GM12878 (cell line): ENCODE measurements at regions not wholly inside any gene's neighbourhood (a gene's known extent, or its start where the extent isn't known, plus 50 kb on each side); places are given as distances from the start of the nearest gene placed in this dataset.

ENCODE experiments used
- ATAC-seq: fragments of 200-7000 bp; cut with Tn5 transposase; 3 replicates; pipeline ENCODE4 v1.9.1; 2020; ENCODE audit warnings: mild to moderate bottlenecking, moderate library complexity
- BruUV-seq: library from RNA; stranded (reverse); fragments of 400-500 nt; replicated peaks from 2 replicates; lab custom pipeline; 2021; lab: Mats Ljungman, UMichigan
- CTCF ChIA-PET: fragments of 300-600 bp; sonication (Branson Sonifier 250); formaldehyde crosslinking; extraction: SDS; loops from one replicate; lab custom pipeline; 2021; ENCODE audit warnings: inconsistent platforms; lab: Yijun Ruan, JAX
- POLR2A ChIA-PET: fragments of 350-600 bp; formaldehyde crosslinking; extraction: SDS; loops from one replicate; lab custom pipeline; 2021; ENCODE audit warnings: inconsistent platforms; lab: Charles Lee
- RAD21 ChIA-PET: fragments of 300-600 bp; sonication (Branson Sonifier 250); formaldehyde crosslinking; loops from one replicate; lab custom pipeline; 2023; ENCODE audit warnings: antibody characterized with exemption; ENCODE audit not compliant: unreplicated experiment; lab: Charles Lee
- SMC1A ChIA-PET: fragments of 300-600 bp; sonication (Branson Sonifier 250); formaldehyde crosslinking; loops from one replicate; lab custom pipeline; 2023; ENCODE audit not compliant: unreplicated experiment, uncharacterized antibody; lab: Charles Lee
- DNase-seq: peaks from one replicate; pipeline ENCODE4 v3.0.0-alpha.2; 2011; ENCODE audit warnings: low read depth, low spot score
- FAIRE-seq: peaks from 3 replicates; lab custom pipeline; 2011; peaks lifted over from hg19 to GRCh38; lab: Jason Lieb, UNC
- H2AFZ ChIP-seq: 2 replicates; pipeline ENCODE4 v1.6.0; 2011; ENCODE audit warnings: low read depth, low read length, control low read depth; ENCODE audit not compliant: control insufficient read depth
- H3K27ac ChIP-seq: 2 replicates; pipeline ENCODE4 v1.5.1; 2011; ENCODE audit warnings: control low read depth; ENCODE audit not compliant: control insufficient read depth, insufficient read depth
- H3K27me3 ChIP-seq, 2 experiments: replicated peaks in 1 of 2; 2 replicates each; pipeline versions ENCODE4 v1.6.0 to v1.6.1; 2011; ENCODE audit warnings: low read length in 1 of 2; ENCODE audit not compliant: control insufficient read depth in 2 of 2, insufficient read depth in 2 of 2
- H3K36me3 ChIP-seq, 2 experiments: 2 replicates each; pipeline ENCODE4 v1.5.1; 2011; ENCODE audit warnings: low read length in 1 of 2; ENCODE audit not compliant: control insufficient read depth in 2 of 2, insufficient read depth in 2 of 2
- H3K4me1 ChIP-seq: 2 replicates; pipeline ENCODE4 v1.6.1; 2011; ENCODE audit warnings: mild to moderate bottlenecking, low read length, moderate library complexity, mixed read lengths; ENCODE audit not compliant: control insufficient read depth, insufficient read depth
- H3K4me2 ChIP-seq: 2 replicates; pipeline ENCODE4 v1.6.0; 2011; ENCODE audit warnings: control low read depth; ENCODE audit not compliant: control insufficient read depth, insufficient read depth
- H3K4me3 ChIP-seq: fragments of 200-600 bp; sonication (generic); 2 replicates; pipeline ENCODE4 v1.5.1; 2016
- H3K79me2 ChIP-seq: 2 replicates; pipeline ENCODE4 v1.6.0; 2011; ENCODE audit warnings: low read length; ENCODE audit not compliant: control insufficient read depth, insufficient read depth
- H3K9ac ChIP-seq: 2 replicates; pipeline ENCODE4 v1.8.0; 2011; ENCODE audit warnings: low read length, control low read depth, mixed read lengths; ENCODE audit not compliant: control insufficient read depth, insufficient read depth
- H3K9me3 ChIP-seq: replicated peaks from 3 replicates; pipeline ENCODE4 v1.5.1; 2011; ENCODE audit warnings: mild to moderate bottlenecking, low read length; ENCODE audit not compliant: control insufficient read depth, insufficient read depth
- H4K20me1 ChIP-seq: 2 replicates; pipeline ENCODE4 v1.6.0; 2011; ENCODE audit not compliant: control insufficient read depth, insufficient read depth
- MEF2B ChIP-seq: fragments of 450-650 bp; IDR thresholded peaks from 2 replicates; pipeline ENCODE4 v1.6.1; 2018; ENCODE audit warnings: mild to moderate bottlenecking, moderate library complexity; ENCODE audit not compliant: partially characterized antibody, poor library complexity, severe bottlenecking
- NFYB ChIP-seq: IDR thresholded peaks from 2 replicates; pipeline ENCODE4 v1.6.1; 2011; ENCODE audit warnings: low read depth, mild to moderate bottlenecking, low read length, improper control_type of control experiment, moderate library complexity; ENCODE audit not compliant: insufficient read depth
- NR2F1 ChIP-seq: fragments of 450-650 bp; conservative IDR thresholded peaks from 2 replicates; pipeline ENCODE4 v1.6.1; 2017; ENCODE audit warnings: mild to moderate bottlenecking
- SMAD1 ChIP-seq: fragments of 450-650 bp; IDR thresholded peaks from 2 replicates; pipeline ENCODE4 v1.6.1; 2018; ENCODE audit warnings: mild to moderate bottlenecking, low read depth; ENCODE audit not compliant: partially characterized antibody
- SUPT20H ChIP-seq: IDR thresholded peaks from 2 replicates; pipeline ENCODE4 v1.6.1; 2011; ENCODE audit warnings: low read depth, mild to moderate bottlenecking, low read length, moderate library complexity, borderline replicate concordance; ENCODE audit not compliant: control insufficient read depth
- ZNF622 ChIP-seq: fragments of 450-650 bp; IDR thresholded peaks from 2 replicates; pipeline ENCODE4 v1.6.1; 2017; ENCODE audit warnings: mild to moderate bottlenecking, inconsistent platforms
- ZSCAN29 ChIP-seq: fragments of 450-650 bp; IDR thresholded peaks from 2 replicates; pipeline ENCODE4 v1.6.1; 2017; ENCODE audit warnings: mild to moderate bottlenecking, moderate library complexity
- WGBS: methylation state at CpG from one replicate; pipeline ENCODE4 v1.1.6; 2016; ENCODE audit warnings: low lambda C conversion rate; ENCODE audit not compliant: insufficient replicate concordance, insufficient coverage; ENCODE audit errors: missing lambda C conversion rate; 5-methylcytosine and 5-hydroxymethylcytosine counted together
- in situ Hi-C: fragments of 300-500 bp; cut with MboI; formaldehyde crosslinking; loops from 9 replicates; pipeline ENCODE4 v1.14.3; 2018; ENCODE audit warnings: mixed read lengths
- intact Hi-C: fragments of 100-400 bp; cut with micrococcal nuclease; formaldehyde crosslinking; loops from one replicate; pipeline ENCODE4 v1.14.2; 2022; ENCODE audit not compliant: unreplicated experiment
- TF ChIP-seq, protein P1 (sequence below): fragments of 450-650 bp; IDR thresholded peaks from 2 replicates; pipeline ENCODE4 v1.6.1; 2018; ENCODE audit warnings: borderline replicate concordance, mild to moderate bottlenecking; ENCODE audit not compliant: partially characterized antibody
- TF ChIP-seq, protein P2 (sequence below): fragments of 450-650 bp; IDR thresholded peaks from 2 replicates; pipeline ENCODE4 v1.6.1; 2016; ENCODE audit warnings: mild to moderate bottlenecking, moderate library complexity, borderline replicate concordance

DNA sequence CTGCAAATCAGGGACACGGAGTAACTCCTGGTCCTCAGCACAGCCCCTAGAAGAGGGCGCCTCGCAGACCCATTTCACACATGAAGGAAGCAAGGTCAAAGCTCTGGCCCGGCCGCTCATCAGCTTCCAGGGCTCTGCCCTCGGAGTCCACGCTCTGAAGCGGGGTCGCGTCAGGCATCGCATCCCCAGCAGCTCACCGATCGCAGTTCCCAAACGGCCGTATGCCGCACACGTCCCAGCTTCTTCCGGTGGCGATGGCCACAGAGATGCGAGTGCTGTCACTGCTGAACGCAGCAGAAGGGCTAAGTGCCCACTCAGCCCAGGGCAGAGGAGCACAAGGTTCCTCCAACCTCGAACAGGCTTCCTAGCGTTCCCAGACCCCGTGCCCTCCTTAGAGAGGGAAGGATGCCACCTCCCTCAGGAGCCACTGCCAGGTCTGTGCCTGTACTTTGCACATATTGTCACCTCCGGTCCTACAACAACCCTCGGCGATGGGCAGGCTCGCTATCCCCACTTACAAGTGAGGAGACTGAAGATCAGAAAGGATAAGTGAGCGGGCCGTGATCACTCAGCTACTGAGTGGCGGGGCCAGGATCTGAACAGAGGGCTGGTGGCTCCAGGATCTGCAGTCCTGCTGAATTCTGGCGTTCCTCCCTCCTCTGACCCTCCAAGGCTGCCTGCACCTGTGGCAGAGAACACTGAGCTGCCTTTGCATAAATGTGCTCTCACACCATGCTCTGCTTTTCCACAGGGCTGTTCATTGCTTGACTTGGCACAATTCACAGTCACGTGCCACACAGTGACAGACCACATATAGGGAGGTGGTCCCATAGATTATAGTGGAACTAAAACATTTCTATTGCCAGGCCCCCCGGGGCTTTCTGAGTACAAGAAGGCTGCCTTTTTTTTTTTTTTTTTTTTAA, 71.4 kb downstream of the COPS8 start:
- WGBS, result 63% methylated on average over 34 of the region's 34 CpGs
- H3K36me3 ChIP-seq, result no peaks in the 10 kb centered on the region
- SMC1A ChIA-PET, result interaction anchor here (1.1 kb wide), 2 partner anchors 45 to 263 kb away, joined by 3 to 5 read pairs; no protein-coding TSS in a partner anchor
- DNase-seq, result no peak
- intact Hi-C loops, result no loop called here
- no peak for TF ChIP-seq SMAD1
- TF ChIP-seq, protein P1, sequence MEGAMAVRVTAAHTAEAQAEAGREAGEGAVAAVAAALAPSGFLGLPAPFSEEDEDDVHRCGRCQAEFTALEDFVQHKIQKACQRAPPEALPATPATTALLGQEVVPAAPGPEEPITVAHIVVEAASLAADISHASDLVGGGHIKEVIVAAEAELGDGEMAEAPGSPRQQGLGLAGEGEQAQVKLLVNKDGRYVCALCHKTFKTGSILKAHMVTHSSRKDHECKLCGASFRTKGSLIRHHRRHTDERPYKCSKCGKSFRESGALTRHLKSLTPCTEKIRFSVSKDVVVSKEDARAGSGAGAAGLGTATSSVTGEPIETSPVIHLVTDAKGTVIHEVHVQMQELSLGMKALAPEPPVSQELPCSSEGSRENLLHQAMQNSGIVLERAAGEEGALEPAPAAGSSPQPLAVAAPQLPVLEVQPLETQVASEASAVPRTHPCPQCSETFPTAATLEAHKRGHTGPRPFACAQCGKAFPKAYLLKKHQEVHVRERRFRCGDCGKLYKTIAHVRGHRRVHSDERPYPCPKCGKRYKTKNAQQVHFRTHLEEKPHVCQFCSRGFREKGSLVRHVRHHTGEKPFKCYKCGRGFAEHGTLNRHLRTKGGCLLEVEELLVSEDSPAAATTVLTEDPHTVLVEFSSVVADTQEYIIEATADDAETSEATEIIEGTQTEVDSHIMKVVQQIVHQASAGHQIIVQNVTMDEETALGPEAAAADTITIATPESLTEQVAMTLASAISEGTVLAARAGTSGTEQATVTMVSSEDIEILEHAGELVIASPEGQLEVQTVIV, result no peak
- peaks cover 16% of the 10 kb centered on the region for H3K4me1 ChIP-seq
- ATAC-seq, result no peak
- H3K4me2 ChIP-seq, result no peak overlapping the region
- FAIRE-seq, result no peak
- RAD21 ChIA-PET, result interaction anchor here (1.6 kb wide), 1 partner anchor 46 kb away, joined by 3 read pairs; no protein-coding TSS in a partner anchor
- no peaks in the 10 kb centered on the region for H4K20me1 ChIP-seq
- H3K79me2 ChIP-seq, result no peaks in the 10 kb centered on the region
- in situ Hi-C loops, result loop anchor here (5.0 kb wide), 2 partner anchors 320 to 415 kb away; no protein-coding TSS in a partner anchor
- H2AFZ ChIP-seq, result no peak overlapping the region
- no peak overlapping the region for H3K27ac ChIP-seq
- H3K9me3 ChIP-seq, result no peaks in the 10 kb centered on the region; the same call in 2 of the 3 replicates
- H3K27me3 ChIP-seq, result no peaks in the 10 kb centered on the region
- POLR2A ChIA-PET, result no interaction called here
- BruUV-seq, result no TSS peak
- H3K9ac ChIP-seq, result no peak overlapping the region
- CTCF ChIA-PET, result interaction anchor here (0.5 to 3.7 kb wide), 3 partner anchors 8 to 318 kb away, joined by 3 to 27 read pairs (median 6); no protein-coding TSS in a partner anchor
- H3K4me3 ChIP-seq, result no peak overlapping the region

DNA sequence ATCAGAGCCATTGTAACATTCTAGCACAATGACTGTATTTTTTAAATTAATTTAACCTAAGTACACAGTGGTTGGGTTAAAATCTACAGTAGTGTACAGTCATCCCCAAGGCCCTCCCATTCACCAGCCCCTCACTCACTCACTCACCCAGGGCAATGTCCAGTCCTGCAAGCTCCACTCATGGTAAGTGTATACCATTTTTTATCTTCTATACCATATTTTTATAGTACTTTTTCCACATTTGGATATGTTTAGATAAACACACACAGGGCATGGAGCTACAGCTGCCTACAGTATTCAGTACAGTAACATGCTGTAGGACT, 72.1 kb downstream of the COPS8 start:
- ATAC-seq (no peak), FAIRE-seq (no peak)
- intact Hi-C loops, result no loop called here
- TF ChIP-seq ZSCAN29 (no peak), SUPT20H (no peak), NFYB (no peak), NR2F1 (no peak), ZNF622 (no peak), MEF2B (no peak)
- TF ChIP-seq, protein P2, sequence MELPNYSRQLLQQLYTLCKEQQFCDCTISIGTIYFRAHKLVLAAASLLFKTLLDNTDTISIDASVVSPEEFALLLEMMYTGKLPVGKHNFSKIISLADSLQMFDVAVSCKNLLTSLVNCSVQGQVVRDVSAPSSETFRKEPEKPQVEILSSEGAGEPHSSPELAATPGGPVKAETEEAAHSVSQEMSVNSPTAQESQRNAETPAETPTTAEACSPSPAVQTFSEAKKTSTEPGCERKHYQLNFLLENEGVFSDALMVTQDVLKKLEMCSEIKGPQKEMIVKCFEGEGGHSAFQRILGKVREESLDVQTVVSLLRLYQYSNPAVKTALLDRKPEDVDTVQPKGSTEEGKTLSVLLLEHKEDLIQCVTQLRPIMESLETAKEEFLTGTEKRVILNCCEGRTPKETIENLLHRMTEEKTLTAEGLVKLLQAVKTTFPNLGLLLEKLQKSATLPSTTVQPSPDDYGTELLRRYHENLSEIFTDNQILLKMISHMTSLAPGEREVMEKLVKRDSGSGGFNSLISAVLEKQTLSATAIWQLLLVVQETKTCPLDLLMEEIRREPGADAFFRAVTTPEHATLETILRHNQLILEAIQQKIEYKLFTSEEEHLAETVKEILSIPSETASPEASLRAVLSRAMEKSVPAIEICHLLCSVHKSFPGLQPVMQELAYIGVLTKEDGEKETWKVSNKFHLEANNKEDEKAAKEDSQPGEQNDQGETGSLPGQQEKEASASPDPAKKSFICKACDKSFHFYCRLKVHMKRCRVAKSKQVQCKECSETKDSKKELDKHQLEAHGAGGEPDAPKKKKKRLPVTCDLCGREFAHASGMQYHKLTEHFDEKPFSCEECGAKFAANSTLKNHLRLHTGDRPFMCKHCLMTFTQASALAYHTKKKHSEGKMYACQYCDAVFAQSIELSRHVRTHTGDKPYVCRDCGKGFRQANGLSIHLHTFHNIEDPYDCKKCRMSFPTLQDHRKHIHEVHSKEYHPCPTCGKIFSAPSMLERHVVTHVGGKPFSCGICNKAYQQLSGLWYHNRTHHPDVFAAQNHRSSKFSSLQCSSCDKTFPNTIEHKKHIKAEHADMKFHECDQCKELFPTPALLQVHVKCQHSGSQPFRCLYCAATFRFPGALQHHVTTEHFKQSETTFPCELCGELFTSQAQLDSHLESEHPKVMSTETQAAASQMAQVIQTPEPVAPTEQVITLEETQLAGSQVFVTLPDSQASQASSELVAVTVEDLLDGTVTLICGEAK, result no peak

More for the DNA sequence above, 72.1 kb downstream of the COPS8 start:
- no TSS peak for BruUV-seq
- Histone ChIP-seq H3K27ac (no peak overlapping the region), H3K36me3 (no peaks in the 10 kb centered on the region), H3K4me1 (peaks cover 16% of the 10 kb centered on the region), H3K9me3 (no peaks in the 10 kb centered on the region; the same call in 2 of the 3 replicates), H3K79me2 (no peaks in the 10 kb centered on the region), H3K27me3 (no peaks in the 10 kb centered on the region), H2AFZ (no peak overlapping the region), H3K9ac (no peak overlapping the region), H3K4me2 (no peak overlapping the region), H4K20me1 (no peaks in the 10 kb centered on the region), H3K4me3 (no peak overlapping the region)
- in situ Hi-C loops, result loop anchor here (5.0 kb wide), 2 partner anchors 320 to 415 kb away; no protein-coding TSS in a partner anchor
- ChIA-PET SMC1A (no interaction called here), POLR2A (no interaction called here), CTCF (no interaction called here), RAD21 (no interaction called here)
- DNase-seq, result no peak
